HepG2 (cell line): ENCODE measurements at regions not wholly inside any gene's neighbourhood (a gene's known extent, or its start where the extent isn't known, plus 50 kb on each side); places are given as distances from the start of the nearest gene placed in this dataset.

ENCODE experiments used
- ZFYVE20 ChIP-seq: sonication (generic); formaldehyde crosslinking; IDR thresholded peaks from 2 replicates; pipeline ENCODE4 v1.8.0; 2023; ENCODE audit warnings: low read depth, mild to moderate bottlenecking, moderate library complexity, missing genetic modification reagents, borderline replicate concordance
- TF ChIP-seq, protein P1 (sequence below): sonication (generic); formaldehyde crosslinking; IDR thresholded peaks from 2 replicates; pipeline ENCODE4 v1.5.0; 2020; ENCODE audit warnings: mild to moderate bottlenecking, missing genetic modification reagents, borderline replicate concordance
- TF ChIP-seq, protein P2 (sequence below): sonication (generic); formaldehyde crosslinking; IDR thresholded peaks from 2 replicates; pipeline ENCODE4 v1.4.0; 2020; ENCODE audit warnings: missing genetic modification reagents
- TF ChIP-seq, protein P3 (sequence below): sonication (generic); formaldehyde crosslinking; IDR thresholded peaks from 2 replicates; pipeline ENCODE4 v1.4.0; 2020; ENCODE audit warnings: low read depth, mild to moderate bottlenecking, missing genetic modification reagents

GRCh38 chr12:3359478-3359877 is 131.5 kb upstream of the PRMT8 start (continued):
- TF ChIP-seq, protein P1, sequence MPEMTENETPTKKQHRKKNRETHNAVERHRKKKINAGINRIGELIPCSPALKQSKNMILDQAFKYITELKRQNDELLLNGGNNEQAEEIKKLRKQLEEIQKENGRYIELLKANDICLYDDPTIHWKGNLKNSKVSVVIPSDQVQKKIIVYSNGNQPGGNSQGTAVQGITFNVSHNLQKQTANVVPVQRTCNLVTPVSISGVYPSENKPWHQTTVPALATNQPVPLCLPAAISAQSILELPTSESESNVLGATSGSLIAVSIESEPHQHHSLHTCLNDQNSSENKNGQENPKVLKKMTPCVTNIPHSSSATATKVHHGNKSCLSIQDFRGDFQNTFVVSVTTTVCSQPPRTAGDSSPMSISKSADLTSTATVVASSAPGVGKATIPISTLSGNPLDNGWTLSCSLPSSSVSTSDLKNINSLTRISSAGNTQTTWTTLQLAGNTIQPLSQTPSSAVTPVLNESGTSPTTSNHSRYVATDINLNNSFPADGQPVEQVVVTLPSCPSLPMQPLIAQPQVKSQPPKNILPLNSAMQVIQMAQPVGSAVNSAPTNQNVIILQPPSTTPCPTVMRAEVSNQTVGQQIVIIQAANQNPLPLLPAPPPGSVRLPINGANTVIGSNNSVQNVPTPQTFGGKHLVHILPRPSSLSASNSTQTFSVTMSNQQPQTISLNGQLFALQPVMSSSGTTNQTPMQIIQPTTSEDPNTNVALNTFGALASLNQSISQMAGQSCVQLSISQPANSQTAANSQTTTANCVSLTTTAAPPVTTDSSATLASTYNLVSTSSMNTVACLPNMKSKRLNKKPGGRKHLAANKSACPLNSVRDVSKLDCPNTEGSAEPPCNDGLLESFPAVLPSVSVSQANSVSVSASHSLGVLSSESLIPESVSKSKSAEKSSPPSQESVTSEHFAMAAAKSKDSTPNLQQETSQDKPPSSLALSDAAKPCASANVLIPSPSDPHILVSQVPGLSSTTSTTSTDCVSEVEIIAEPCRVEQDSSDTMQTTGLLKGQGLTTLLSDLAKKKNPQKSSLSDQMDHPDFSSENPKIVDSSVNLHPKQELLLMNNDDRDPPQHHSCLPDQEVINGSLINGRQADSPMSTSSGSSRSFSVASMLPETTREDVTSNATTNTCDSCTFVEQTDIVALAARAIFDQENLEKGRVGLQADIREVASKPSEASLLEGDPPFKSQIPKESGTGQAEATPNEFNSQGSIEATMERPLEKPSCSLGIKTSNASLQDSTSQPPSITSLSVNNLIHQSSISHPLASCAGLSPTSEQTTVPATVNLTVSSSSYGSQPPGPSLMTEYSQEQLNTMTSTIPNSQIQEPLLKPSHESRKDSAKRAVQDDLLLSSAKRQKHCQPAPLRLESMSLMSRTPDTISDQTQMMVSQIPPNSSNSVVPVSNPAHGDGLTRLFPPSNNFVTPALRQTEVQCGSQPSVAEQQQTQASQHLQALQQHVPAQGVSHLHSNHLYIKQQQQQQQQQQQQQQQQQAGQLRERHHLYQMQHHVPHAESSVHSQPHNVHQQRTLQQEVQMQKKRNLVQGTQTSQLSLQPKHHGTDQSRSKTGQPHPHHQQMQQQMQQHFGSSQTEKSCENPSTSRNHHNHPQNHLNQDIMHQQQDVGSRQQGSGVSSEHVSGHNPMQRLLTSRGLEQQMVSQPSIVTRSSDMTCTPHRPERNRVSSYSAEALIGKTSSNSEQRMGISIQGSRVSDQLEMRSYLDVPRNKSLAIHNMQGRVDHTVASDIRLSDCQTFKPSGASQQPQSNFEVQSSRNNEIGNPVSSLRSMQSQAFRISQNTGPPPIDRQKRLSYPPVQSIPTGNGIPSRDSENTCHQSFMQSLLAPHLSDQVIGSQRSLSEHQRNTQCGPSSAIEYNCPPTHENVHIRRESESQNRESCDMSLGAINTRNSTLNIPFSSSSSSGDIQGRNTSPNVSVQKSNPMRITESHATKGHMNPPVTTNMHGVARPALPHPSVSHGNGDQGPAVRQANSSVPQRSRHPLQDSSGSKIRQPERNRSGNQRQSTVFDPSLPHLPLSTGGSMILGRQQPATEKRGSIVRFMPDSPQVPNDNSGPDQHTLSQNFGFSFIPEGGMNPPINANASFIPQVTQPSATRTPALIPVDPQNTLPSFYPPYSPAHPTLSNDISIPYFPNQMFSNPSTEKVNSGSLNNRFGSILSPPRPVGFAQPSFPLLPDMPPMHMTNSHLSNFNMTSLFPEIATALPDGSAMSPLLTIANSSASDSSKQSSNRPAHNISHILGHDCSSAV (CRISPR knock-in tag) = no peak
- TF ChIP-seq, protein P2, sequence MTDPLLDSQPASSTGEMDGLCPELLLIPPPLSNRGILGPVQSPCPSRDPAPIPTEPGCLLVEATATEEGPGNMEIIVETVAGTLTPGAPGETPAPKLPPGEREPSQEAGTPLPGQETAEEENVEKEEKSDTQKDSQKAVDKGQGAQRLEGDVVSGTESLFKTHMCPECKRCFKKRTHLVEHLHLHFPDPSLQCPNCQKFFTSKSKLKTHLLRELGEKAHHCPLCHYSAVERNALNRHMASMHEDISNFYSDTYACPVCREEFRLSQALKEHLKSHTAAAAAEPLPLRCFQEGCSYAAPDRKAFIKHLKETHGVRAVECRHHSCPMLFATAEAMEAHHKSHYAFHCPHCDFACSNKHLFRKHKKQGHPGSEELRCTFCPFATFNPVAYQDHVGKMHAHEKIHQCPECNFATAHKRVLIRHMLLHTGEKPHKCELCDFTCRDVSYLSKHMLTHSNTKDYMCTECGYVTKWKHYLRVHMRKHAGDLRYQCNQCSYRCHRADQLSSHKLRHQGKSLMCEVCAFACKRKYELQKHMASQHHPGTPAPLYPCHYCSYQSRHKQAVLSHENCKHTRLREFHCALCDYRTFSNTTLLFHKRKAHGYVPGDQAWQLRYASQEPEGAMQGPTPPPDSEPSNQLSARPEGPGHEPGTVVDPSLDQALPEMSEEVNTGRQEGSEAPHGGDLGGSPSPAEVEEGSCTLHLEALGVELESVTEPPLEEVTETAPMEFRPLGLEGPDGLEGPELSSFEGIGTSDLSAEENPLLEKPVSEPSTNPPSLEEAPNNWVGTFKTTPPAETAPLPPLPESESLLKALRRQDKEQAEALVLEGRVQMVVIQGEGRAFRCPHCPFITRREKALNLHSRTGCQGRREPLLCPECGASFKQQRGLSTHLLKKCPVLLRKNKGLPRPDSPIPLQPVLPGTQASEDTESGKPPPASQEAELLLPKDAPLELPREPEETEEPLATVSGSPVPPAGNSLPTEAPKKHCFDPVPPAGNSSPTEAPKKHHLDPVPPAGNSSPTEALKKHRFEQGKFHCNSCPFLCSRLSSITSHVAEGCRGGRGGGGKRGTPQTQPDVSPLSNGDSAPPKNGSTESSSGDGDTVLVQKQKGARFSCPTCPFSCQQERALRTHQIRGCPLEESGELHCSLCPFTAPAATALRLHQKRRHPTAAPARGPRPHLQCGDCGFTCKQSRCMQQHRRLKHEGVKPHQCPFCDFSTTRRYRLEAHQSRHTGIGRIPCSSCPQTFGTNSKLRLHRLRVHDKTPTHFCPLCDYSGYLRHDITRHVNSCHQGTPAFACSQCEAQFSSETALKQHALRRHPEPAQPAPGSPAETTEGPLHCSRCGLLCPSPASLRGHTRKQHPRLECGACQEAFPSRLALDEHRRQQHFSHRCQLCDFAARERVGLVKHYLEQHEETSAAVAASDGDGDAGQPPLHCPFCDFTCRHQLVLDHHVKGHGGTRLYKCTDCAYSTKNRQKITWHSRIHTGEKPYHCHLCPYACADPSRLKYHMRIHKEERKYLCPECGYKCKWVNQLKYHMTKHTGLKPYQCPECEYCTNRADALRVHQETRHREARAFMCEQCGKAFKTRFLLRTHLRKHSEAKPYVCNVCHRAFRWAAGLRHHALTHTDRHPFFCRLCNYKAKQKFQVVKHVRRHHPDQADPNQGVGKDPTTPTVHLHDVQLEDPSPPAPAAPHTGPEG = no peak
- TF ChIP-seq ZFYVE20 (CRISPR knock-in tag) = no peak
- TF ChIP-seq, protein P3, sequence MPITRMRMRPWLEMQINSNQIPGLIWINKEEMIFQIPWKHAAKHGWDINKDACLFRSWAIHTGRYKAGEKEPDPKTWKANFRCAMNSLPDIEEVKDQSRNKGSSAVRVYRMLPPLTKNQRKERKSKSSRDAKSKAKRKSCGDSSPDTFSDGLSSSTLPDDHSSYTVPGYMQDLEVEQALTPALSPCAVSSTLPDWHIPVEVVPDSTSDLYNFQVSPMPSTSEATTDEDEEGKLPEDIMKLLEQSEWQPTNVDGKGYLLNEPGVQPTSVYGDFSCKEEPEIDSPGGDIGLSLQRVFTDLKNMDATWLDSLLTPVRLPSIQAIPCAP (CRISPR knock-in tag) = no peak
